NCI-H2081 treated with DMSO at 0.1 percent for 48 hours (cell line): ENCODE measurements at regions not wholly inside any gene's neighbourhood (a gene's known extent, or its start where the extent isn't known, plus 50 kb on each side); places are given as distances from the start of the nearest gene placed in this dataset.

Source experiments
- DNase-seq: peaks from one replicate; lab custom pipeline; 2025; lab: John Stamatoyannopoulos, UW

- no peak for DNase-seq
These were observed 194.6 kb upstream of the KIF2A start for GRCh38 chr5:62111428-62111827.

- no peak for DNase-seq
These were observed 193.2 kb upstream of the KIF2A start for GRCh38 chr5:62112689-62113228.

GRCh38 chr5:62115014-62115413, 191.0 kb upstream of the KIF2A start:
- no peak for DNase-seq

- DNase-seq = peak; percentile 54
These were observed 181.7 kb upstream of the KIF2A start for GRCh38 chr5:62124266-62124665.

GRCh38 chr5:62126090-62126489, 179.9 kb upstream of the KIF2A start:
- DNase-seq = no peak

GRCh38 chr5:62127098-62127736, 178.8 kb upstream of the KIF2A start:
- no peak for DNase-seq

- no peak for DNase-seq
These were observed 175.9 kb upstream of the KIF2A start for GRCh38 chr5:62130107-62130506.

GRCh38 chr5:62132276-62132675, 173.7 kb upstream of the KIF2A start:
- DNase-seq = no peak

- DNase-seq = no peak
These were observed 172.6 kb upstream of the KIF2A start for GRCh38 chr5:62133426-62133825.

- DNase-seq = no peak
These were observed 171.2 kb upstream of the KIF2A start for GRCh38 chr5:62134811-62135210.

- DNase-seq = no peak
These were observed 168.4 kb upstream of the KIF2A start for GRCh38 chr5:62137628-62138027.

GRCh38 chr5:62138607-62139006, 167.4 kb upstream of the KIF2A start:
- peak; percentile 20 for DNase-seq

- no peak for DNase-seq
These were observed 166.3 kb upstream of the KIF2A start for GRCh38 chr5:62139741-62140140.

GRCh38 chr5:62142351-62142750, 163.7 kb upstream of the KIF2A start:
- DNase-seq = no peak

- DNase-seq = no peak
These were observed 162.5 kb upstream of the KIF2A start for GRCh38 chr5:62143268-62144229.

- DNase-seq = peak; percentile 24
These were observed 161.5 kb upstream of the KIF2A start for GRCh38 chr5:62144401-62145022.

- no peak for DNase-seq
These were observed 156.1 kb upstream of the KIF2A start for GRCh38 chr5:62149879-62150278.

- DNase-seq = peak; percentile 31
These were observed 153.5 kb upstream of the KIF2A start for GRCh38 chr5:62152394-62153087.

GRCh38 chr5:62154758-62155157, 151.2 kb upstream of the KIF2A start:
- DNase-seq = no peak

GRCh38 chr5:62155988-62156387, 150.0 kb upstream of the KIF2A start:
- no peak for DNase-seq

GRCh38 chr5:62167561-62168057, 138.4 kb upstream of the KIF2A start:
- DNase-seq = no peak
